GM10266 (cell line): ENCODE measurements at regions not wholly inside any gene's neighbourhood (a gene's known extent, or its start where the extent isn't known, plus 50 kb on each side); places are given as distances from the start of the nearest gene placed in this dataset.

Experiments
- DNase-seq: peaks from one replicate; pipeline ENCODE4 v3.0.0; 2012; ENCODE audit errors: extremely low spot score
- CTCF ChIP-seq: IDR thresholded peaks from 2 replicates; pipeline ENCODE4 v1.5.1; 2012; ENCODE audit warnings: mild to moderate bottlenecking, low read depth; ENCODE audit not compliant: control insufficient read depth, insufficient read depth; ENCODE audit errors: missing control alignments

DNA sequence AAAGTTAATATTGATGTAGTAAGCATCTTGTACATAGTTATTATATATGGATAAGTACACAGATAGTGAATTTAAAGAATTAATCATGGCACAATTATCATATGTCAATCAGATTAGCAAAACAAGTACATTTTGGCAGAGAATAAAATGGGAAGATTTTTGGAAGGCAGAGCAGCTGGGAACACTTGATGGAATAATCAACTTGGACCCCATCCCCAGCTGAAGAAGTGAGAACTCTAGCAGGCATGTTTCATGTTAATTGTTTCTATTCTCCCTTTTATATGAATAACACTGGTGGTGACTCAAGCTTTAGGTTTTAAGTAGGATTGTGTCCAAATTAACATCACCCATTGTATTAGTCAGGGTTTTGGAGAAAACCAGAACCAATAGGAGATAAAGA lies 198.7 kb downstream of the KCNJ2 start:
- TF ChIP-seq CTCF: no peak
- no peak for DNase-seq

- DNase-seq: no peak
- TF ChIP-seq CTCF: no peak
Measured at GRCh38 chr17:70369391-70369790, 200.1 kb downstream of the KCNJ2 start.

GRCh38 chr17:70370816-70371215 lies 201.5 kb downstream of the KCNJ2 start:
- no peak for TF ChIP-seq CTCF
- no peak for DNase-seq

GRCh38 chr17:70373369-70373768 lies 204.0 kb downstream of the KCNJ2 start:
- no peak for TF ChIP-seq CTCF
- no peak for DNase-seq

- no peak for TF ChIP-seq CTCF
- no peak for DNase-seq
Measured at GRCh38 chr17:70374496-70374895, 205.2 kb downstream of the KCNJ2 start.

DNA sequence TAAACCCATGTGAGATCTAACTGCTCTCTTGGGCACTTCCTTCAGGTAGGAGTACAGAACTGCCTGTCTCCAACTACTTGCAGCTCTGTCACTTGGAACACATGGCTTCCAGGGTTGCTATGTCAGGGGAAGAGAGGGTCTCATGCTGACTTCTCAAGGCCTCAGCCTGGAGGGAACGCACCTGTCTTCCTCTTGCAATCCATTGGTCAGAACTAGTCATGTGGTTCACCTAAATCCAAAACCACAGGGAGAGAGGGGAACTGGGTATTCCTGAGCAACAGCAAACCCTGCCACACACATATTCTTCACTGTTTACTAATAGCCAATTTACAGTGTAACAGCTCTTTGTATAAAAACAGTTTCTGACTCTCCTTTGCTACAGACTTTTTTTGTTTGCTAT lies 206.1 kb downstream of the KCNJ2 start:
- no peak for DNase-seq
- no peak for TF ChIP-seq CTCF

DNA sequence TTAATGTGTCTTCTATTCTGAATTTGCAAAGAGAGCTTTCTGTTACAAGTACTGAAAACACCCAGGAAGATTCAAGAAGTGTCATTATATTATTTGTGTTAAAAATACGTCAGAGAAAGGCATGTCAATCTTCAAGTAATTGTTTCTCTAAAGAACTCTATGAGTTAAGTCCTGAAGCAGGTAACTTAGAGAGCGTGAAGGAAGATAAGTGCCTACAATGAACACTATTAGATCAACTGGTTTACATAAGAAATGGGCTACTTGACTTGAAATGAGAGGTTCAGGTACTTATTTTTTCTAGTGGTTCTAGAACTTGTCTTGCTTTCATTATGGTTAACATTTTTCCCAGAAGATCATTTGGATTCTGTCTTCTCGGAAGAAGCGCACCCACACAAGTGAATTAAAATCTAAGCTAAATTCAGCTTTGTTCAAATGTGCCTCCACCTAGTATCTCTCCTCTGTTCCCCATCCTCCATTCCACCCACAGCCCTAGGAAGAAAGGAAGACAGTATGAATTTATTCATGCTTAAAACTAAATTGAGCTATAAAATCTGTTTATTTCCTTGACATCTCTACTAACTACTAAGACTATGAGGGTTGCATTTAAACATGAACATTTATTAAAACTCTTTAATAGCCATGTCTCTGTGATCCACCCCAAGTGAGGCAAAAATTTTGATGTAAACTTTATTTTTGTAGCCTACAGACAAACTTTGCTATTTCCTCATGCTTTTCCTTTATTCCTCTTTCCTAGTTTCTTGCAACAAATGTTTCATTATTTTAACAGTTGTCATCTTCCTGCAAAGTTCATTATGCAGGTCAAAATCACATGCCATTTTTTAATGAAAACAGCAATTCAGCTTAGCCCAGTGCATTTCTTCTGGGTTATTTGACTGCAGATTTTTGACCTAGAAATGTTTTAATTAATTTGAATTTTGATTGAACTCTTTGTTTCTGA lies 206.8 kb downstream of the KCNJ2 start:
- DNase-seq: no peak
- no peak for TF ChIP-seq CTCF
